B cell (primary cell): ENCODE measurements at regions not wholly inside any gene's neighbourhood (a gene's known extent, or its start where the extent isn't known, plus 50 kb on each side); places are given as distances from the start of the nearest gene placed in this dataset.

Source experiments
- CTCF ChIP-seq: fragments of 200-600 bp; IDR thresholded peaks from one replicate; pipeline ENCODE4 v1.8.0; 2022; ENCODE audit warnings: antibody characterized with exemption, mild to moderate bottlenecking
- EZH2 ChIP-seq: IDR thresholded peaks from 2 replicates; pipeline ENCODE4 v1.6.1; 2012; ENCODE audit warnings: borderline replicate concordance, low read depth, mild to moderate bottlenecking, moderate library complexity, low read length; ENCODE audit not compliant: insufficient read depth, poor library complexity, severe bottlenecking

GRCh38 chr22:22112533-22113294 is 130.1 kb upstream of the TOP3B start:
- TF ChIP-seq CTCF (no peak), EZH2 (no peak)
